GM23338 (cell line): ENCODE measurements at regions not wholly inside any gene's neighbourhood (a gene's known extent, or its start where the extent isn't known, plus 50 kb on each side); places are given as distances from the start of the nearest gene placed in this dataset.

Source experiments
- ATAC-seq: fragments of 200-7000 bp; cut with Tn5 transposase; 3 replicates; pipeline ENCODE4 v1.9.1; 2020
- DNase-seq: peaks from one replicate; pipeline ENCODE4 v3.0.0-alpha.2; 2015; ENCODE audit warnings: low spot score
- H2AFZ ChIP-seq: fragments of 200-600 bp; sonication (generic); 2 replicates; pipeline ENCODE4 v1.8.0; 2016; ENCODE audit warnings: antibody characterized with exemption, mild to moderate bottlenecking, moderate library complexity
- H3F3A ChIP-seq: fragments of 200-600 bp; sonication (generic); replicated peaks from 2 replicates; pipeline ENCODE4 v1.8.0; 2017; ENCODE audit warnings: antibody characterized with exemption, mixed run types, low read depth
- H3K27ac ChIP-seq: fragments of 200-600 bp; sonication (generic); 2 replicates; pipeline ENCODE4 v1.6.1; 2016; ENCODE audit warnings: low read depth
- H3K27me3 ChIP-seq: fragments of 200-600 bp; sonication (generic); 2 replicates; pipeline ENCODE4 v1.8.0; 2016; ENCODE audit warnings: mild to moderate bottlenecking, mixed run types, moderate library complexity; ENCODE audit not compliant: insufficient read depth
- H3K36me3 ChIP-seq: fragments of 200-600 bp; sonication (generic); 2 replicates; pipeline ENCODE4 v1.8.0; 2016; ENCODE audit warnings: mild to moderate bottlenecking; ENCODE audit not compliant: insufficient read depth
- H3K4me1 ChIP-seq: fragments of 200-600 bp; sonication (generic); 2 replicates; pipeline ENCODE4 v1.8.0; 2016; ENCODE audit warnings: mild to moderate bottlenecking, moderate library complexity; ENCODE audit not compliant: insufficient read depth
- H3K4me2 ChIP-seq: fragments of 200-600 bp; sonication (generic); 2 replicates; pipeline ENCODE4 v1.7.1; 2017; ENCODE audit warnings: mixed run types
- H3K4me3 ChIP-seq: fragments of 200-600 bp; sonication (generic); 2 replicates; pipeline ENCODE4 v1.6.1; 2016; ENCODE audit warnings: mixed run types
- H3K79me2 ChIP-seq: fragments of 200-600 bp; sonication (generic); replicated peaks from 2 replicates; pipeline ENCODE4 v1.8.0; 2017; ENCODE audit warnings: mild to moderate bottlenecking; ENCODE audit not compliant: insufficient read depth
- H3K9me2 ChIP-seq: fragments of 200-600 bp; sonication (generic); 2 replicates; pipeline ENCODE4 v1.8.0; 2017; ENCODE audit not compliant: insufficient read depth
- H4K20me1 ChIP-seq: fragments of 200-600 bp; sonication (generic); replicated peaks from 2 replicates; pipeline ENCODE4 v1.8.0; 2017; ENCODE audit warnings: mild to moderate bottlenecking; ENCODE audit not compliant: insufficient read depth
- H3K27ac Mint-ChIP-seq: 2 replicates; pipeline ENCODE4 v1.8.0; 2020; ENCODE audit warnings: inconsistent platforms, mild to moderate bottlenecking, moderate library complexity, mixed read lengths
- H3K27me3 Mint-ChIP-seq: 3 replicates; pipeline ENCODE4 v1.8.0; 2022; ENCODE audit warnings: low read depth, mild to moderate bottlenecking, moderate library complexity, mixed read lengths, inconsistent platforms; ENCODE audit not compliant: insufficient read depth, poor library complexity
- H3K36me3 Mint-ChIP-seq: 3 replicates; pipeline ENCODE4 v1.8.0; 2021; ENCODE audit warnings: low read depth, mild to moderate bottlenecking, inconsistent platforms, moderate library complexity, mixed read lengths
- H3K4me1 Mint-ChIP-seq: 3 replicates; pipeline ENCODE4 v1.8.0; 2020; ENCODE audit warnings: mild to moderate bottlenecking, inconsistent platforms, mixed read lengths
- H3K4me3 Mint-ChIP-seq: 3 replicates; pipeline ENCODE4 v1.8.0; 2021; ENCODE audit warnings: moderate library complexity, mild to moderate bottlenecking, inconsistent platforms, mixed read lengths
- H3K9me3 Mint-ChIP-seq: 3 replicates; pipeline ENCODE4 v1.8.0; 2020; ENCODE audit warnings: moderate library complexity, mild to moderate bottlenecking, inconsistent platforms, mixed read lengths
- CREB1 ChIP-seq: fragments of 250-450 bp; sonication (Bioruptor Pico); IDR thresholded peaks from 2 replicates; pipeline ENCODE4 v1.5.0; 2020; ENCODE audit warnings: low read depth, mild to moderate bottlenecking, moderate library complexity
- CTCF ChIP-seq, 2 experiments: fragments of 200-600 bp in 1 of 2; sonication (generic) in 1 of 2; conservative IDR thresholded peaks; 2 replicates each; pipeline versions ENCODE4 v1.5.1 to v1.6.1; 2016 to 2017; ENCODE audit warnings: antibody characterized with exemption in 2 of 2, low read depth in 2 of 2, mild to moderate bottlenecking in 2 of 2, moderate library complexity in 1 of 2
- ETS1 ChIP-seq: IDR thresholded peaks from 2 replicates; pipeline ENCODE4 v1.6.1; 2016; ENCODE audit warnings: antibody characterized with exemption
- EZH2 ChIP-seq: fragments of 200-600 bp; sonication (generic); IDR thresholded peaks from one replicate; pipeline ENCODE4 v1.8.0; 2017; ENCODE audit warnings: antibody characterized with exemption, mild to moderate bottlenecking, low read depth; ENCODE audit not compliant: unreplicated experiment
- EZH2phosphoT487 ChIP-seq: fragments of 200-600 bp; sonication (generic); IDR thresholded peaks from one replicate; pipeline ENCODE4 v1.8.1; 2018; ENCODE audit warnings: antibody characterized with exemption; ENCODE audit not compliant: unreplicated experiment
- JUNB ChIP-seq: IDR thresholded peaks from one replicate; pipeline ENCODE4 v1.6.1; 2016; ENCODE audit warnings: antibody characterized with exemption; ENCODE audit not compliant: unreplicated experiment
- NANOG ChIP-seq: IDR thresholded peaks from 2 replicates; pipeline ENCODE4 v1.6.1; 2016; ENCODE audit warnings: antibody characterized with exemption, borderline replicate concordance
- POLR2AphosphoS5 ChIP-seq: IDR thresholded peaks from 2 replicates; pipeline ENCODE4 v1.6.1; 2016; ENCODE audit warnings: antibody characterized with exemption, low read depth
- REST ChIP-seq: IDR thresholded peaks from one replicate; pipeline ENCODE4 v1.6.1; 2018; ENCODE audit warnings: antibody characterized with exemption; ENCODE audit not compliant: unreplicated experiment
- STAT1 ChIP-seq: IDR thresholded peaks from one replicate; pipeline ENCODE4 v1.6.1; 2016; ENCODE audit warnings: antibody characterized with exemption; ENCODE audit not compliant: unreplicated experiment
- ZNF114 ChIP-seq: fragments of 250-450 bp; sonication (Bioruptor Pico); IDR thresholded peaks from 2 replicates; pipeline ENCODE4 v1.5.0; 2020; ENCODE audit warnings: mild to moderate bottlenecking, moderate library complexity
- ZNF331 ChIP-seq: fragments of 250-450 bp; sonication (Bioruptor Pico); IDR thresholded peaks from 2 replicates; pipeline ENCODE4 v1.5.0; 2020; ENCODE audit warnings: low read depth, mild to moderate bottlenecking, moderate library complexity
- ZNF462 ChIP-seq: fragments of 250-450 bp; sonication (Bioruptor Pico); IDR thresholded peaks from 2 replicates; pipeline ENCODE4 v1.5.0; 2020; ENCODE audit warnings: mild to moderate bottlenecking, moderate library complexity

- Histone ChIP-seq H3K27ac (no peak overlapping the region), H3K4me2 (no peak overlapping the region), H4K20me1 (no peaks in the 10 kb centered on the region), H3F3A (peaks cover 10% of the 10 kb centered on the region), H3K27me3 (no peaks in the 10 kb centered on the region), H2AFZ (no peak overlapping the region), H3K4me3 (no peak overlapping the region), H3K4me1 (peaks cover 6% of the 10 kb centered on the region), H3K9me2 (peaks cover 20% of the 10 kb centered on the region), H3K79me2 (no peaks in the 10 kb centered on the region), H3K36me3 (no peaks in the 10 kb centered on the region)
- Mint-ChIP-seq H3K9me3 (peaks cover 19% of the 10 kb centered on the region), H3K4me1 (peaks cover 16% of the 10 kb centered on the region), H3K4me3 (no peak overlapping the region), H3K36me3 (peaks cover 6% of the 10 kb centered on the region; the same call in 2 of the 3 replicates), H3K27ac (no peak overlapping the region), H3K27me3 (peaks cover 15% of the 10 kb centered on the region)
- DNase-seq (no peak), ATAC-seq (no peak)
- TF ChIP-seq CREB1 (CRISPR knock-in tag) (no peak), ZNF462 (CRISPR knock-in tag) (no peak), EZH2phosphoT487 (no peak), NANOG (no peak), ETS1 (no peak), CTCF (conservative IDR thresholded peaks at IDR 0.05; ENCODE audit: low read depth in 2 of 2) (no peak), ZNF331 (CRISPR knock-in tag) (no peak), REST (no peak), ZNF114 (CRISPR knock-in tag) (no peak), POLR2AphosphoS5 (no peak), EZH2 (no peak), JUNB (no peak), STAT1 (no peak)
Observed at GRCh38 chr2:8394131-8394530, 287.7 kb upstream of the ID2 start.
